ENCODE measurements at regions not wholly inside any gene's neighbourhood (a gene's known extent, or its start where the extent isn't known, plus 50 kb on each side); places are given as distances from the start of the nearest gene placed in this dataset.

GRCh38 chr3:137511655-137512054 lies 252.5 kb upstream of the SOX14 start:
- ChIA-PET CTCF (no interaction called here), POLR2A (no interaction called here)

DNA sequence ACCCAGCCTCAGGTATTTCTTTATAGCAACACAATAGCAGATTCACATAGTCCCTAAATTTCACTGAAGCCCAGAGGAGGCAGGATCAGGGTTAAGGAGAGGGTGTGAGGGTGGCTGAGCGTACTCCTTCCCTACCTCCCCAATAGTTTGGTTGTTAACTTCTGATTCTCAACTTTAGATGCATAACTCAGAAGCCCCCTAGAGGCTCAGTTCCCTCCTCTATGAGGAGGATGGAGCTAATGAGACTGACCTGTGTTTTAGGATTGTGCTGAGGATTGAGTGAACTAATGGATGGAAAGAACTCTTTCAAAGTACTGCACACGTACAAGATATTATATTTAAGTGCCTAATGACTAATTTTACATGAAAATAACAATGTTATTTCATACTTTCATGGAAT lies 249.3 kb upstream of the SOX14 start:
- no peak overlapping the region for H3K4me3 ChIP-seq (ENCODE audit: low read depth, low read length)
- POLR2A ChIA-PET = no interaction called here
- CTCF ChIA-PET = no interaction called here
- TF ChIP-seq CTCF (IDR thresholded peaks at IDR 0.05; ENCODE audit: insufficient read depth, low read length, missing control alignments) = no peak
- DNase-seq (ENCODE audit: low read depth, low spot score) = no peak

More at GRCh38 chr3:137511655-137512054, 252.5 kb upstream of the SOX14 start:
- DNase-seq (ENCODE audit: low read depth, low spot score) = no peak
- TF ChIP-seq CTCF (IDR thresholded peaks at IDR 0.05; ENCODE audit: insufficient read depth, low read length, missing control alignments) = no peak
- H3K4me3 ChIP-seq (ENCODE audit: low read depth, low read length) = no peak overlapping the region

DNA sequence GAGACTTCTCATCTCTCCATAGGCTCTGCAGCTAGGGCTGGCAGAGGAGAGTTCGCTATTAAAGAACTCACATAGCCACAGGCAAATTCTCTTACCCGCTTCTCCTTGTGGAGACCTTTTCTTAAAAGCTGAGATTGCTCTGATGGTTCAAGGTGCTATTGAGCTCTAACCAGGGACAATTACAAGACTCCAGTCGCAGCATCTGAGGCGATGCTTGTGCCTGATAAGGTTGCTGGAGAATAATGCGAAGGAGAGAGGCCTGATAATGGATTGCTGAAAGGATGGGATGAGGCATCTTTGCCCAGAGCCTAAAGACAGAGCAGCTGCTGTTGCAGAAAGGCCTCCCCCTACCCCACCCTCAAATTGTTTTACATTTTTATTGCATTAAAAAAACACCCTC lies 244.5 kb upstream of the SOX14 start:
- DNase-seq (ENCODE audit: low read depth, low spot score) = no peak
- no peak for TF ChIP-seq CTCF (IDR thresholded peaks at IDR 0.05; ENCODE audit: insufficient read depth, low read length, missing control alignments)
- ChIA-PET POLR2A (no interaction called here), CTCF (no interaction called here)
- H3K4me3 ChIP-seq (ENCODE audit: low read depth, low read length) = no peak overlapping the region

GRCh38 chr3:137524751-137525150 lies 239.4 kb upstream of the SOX14 start:
- H3K4me3 ChIP-seq (ENCODE audit: low read depth, low read length) = no peak overlapping the region
- no peak for DNase-seq (ENCODE audit: low read depth, low spot score)
- POLR2A ChIA-PET = no interaction called here
- TF ChIP-seq CTCF (IDR thresholded peaks at IDR 0.05; ENCODE audit: insufficient read depth, low read length, missing control alignments) = no peak
- CTCF ChIA-PET = no interaction called here

- no peak for DNase-seq (ENCODE audit: low read depth, low spot score)
- no peak for TF ChIP-seq CTCF (IDR thresholded peaks at IDR 0.05; ENCODE audit: insufficient read depth, low read length, missing control alignments)
- ChIA-PET POLR2A (no interaction called here), CTCF (no interaction called here)
- no peak overlapping the region for H3K4me3 ChIP-seq (ENCODE audit: low read depth, low read length)
Measured at GRCh38 chr3:137525471-137525870, 238.6 kb upstream of the SOX14 start.

DNA sequence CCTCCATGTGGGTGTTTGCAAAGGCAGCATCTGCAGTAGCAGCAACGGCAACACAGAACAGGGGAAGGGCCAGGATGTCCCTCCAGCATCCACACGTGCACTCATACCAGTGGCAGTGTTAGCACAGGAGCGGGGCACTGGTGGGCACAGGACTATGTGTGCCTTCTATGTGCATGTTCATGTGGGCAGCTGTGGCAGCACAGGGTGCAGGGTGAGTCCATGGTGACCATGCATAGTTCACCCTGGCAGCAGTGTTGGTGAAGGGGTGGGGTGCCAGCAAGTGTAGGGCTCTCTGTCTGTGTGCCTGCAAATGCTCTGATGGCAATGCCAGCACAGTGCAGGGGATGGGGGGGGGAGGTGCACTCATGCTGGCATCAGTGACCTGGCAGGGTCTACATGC lies 222.1 kb upstream of the SOX14 start:
- POLR2A ChIA-PET = no interaction called here
- DNase-seq (ENCODE audit: low read depth, low spot score) = no peak
- H3K4me3 ChIP-seq (ENCODE audit: low read depth, low read length) = no peak overlapping the region
- no peak for TF ChIP-seq CTCF (IDR thresholded peaks at IDR 0.05; ENCODE audit: insufficient read depth, low read length, missing control alignments)
- CTCF ChIA-PET = no interaction called here
